Rectal smooth muscle tissue (tissue), 1 donor: ENCODE measurements at regions not wholly inside any gene's neighbourhood (a gene's known extent, or its start where the extent isn't known, plus 50 kb on each side); places are given as distances from the start of the nearest gene placed in this dataset.

Source experiments
- H3K27ac ChIP-seq: one replicate; pipeline ENCODE4 v1.7.0; 2013; ENCODE audit warnings: low read depth, low read length, inconsistent platforms
- H3K27me3 ChIP-seq: one replicate; pipeline ENCODE4 v1.7.0; 2013; ENCODE audit warnings: low read length; ENCODE audit not compliant: control insufficient read depth, insufficient read depth
- H3K36me3 ChIP-seq: one replicate; pipeline ENCODE4 v1.7.0; 2013; ENCODE audit warnings: low read length; ENCODE audit not compliant: control insufficient read depth, insufficient read depth
- H3K4me1 ChIP-seq: one replicate; pipeline ENCODE4 v1.7.0; 2013; ENCODE audit warnings: low read length; ENCODE audit not compliant: control insufficient read depth, insufficient read depth
- H3K4me3 ChIP-seq: one replicate; pipeline ENCODE4 v1.7.0; 2013; ENCODE audit warnings: low read length
- H3K9ac ChIP-seq: one replicate; pipeline ENCODE4 v1.7.0; 2013; ENCODE audit warnings: low read length

- no peak overlapping the region for H3K9ac ChIP-seq
- no peak overlapping the region for H3K27ac ChIP-seq
- H3K36me3 ChIP-seq: no peaks in the 10 kb centered on the region
- H3K4me3 ChIP-seq: no peak overlapping the region
- no peaks in the 10 kb centered on the region for H3K27me3 ChIP-seq
- no peaks in the 10 kb centered on the region for H3K4me1 ChIP-seq
Measured at GRCh38 chr5:29561564-29561963, 1631.9 kb upstream of the CDH6 start.

DNA sequence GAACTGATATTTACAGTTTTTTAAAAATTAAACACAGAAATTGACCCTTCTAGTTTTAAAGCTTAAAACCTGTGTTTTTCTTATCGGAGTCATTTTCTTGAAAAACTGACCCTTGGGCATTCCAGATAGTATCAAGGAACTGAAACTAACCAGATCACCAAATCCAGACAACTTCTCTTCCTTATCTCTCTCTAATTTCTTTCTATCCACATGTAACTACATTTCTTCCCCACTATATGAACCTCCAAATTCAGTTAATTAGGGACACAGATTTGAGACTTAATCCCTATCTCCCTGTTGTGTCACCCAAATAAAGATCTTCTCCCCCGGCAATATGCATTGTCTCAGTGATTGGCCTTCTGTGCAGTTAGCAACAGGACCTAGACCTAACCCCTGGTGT is 1643.0 kb upstream of the CDH6 start:
- no peak overlapping the region for H3K27ac ChIP-seq
- H3K36me3 ChIP-seq: no peaks in the 10 kb centered on the region
- H3K9ac ChIP-seq: no peak overlapping the region
- H3K27me3 ChIP-seq: no peaks in the 10 kb centered on the region
- H3K4me1 ChIP-seq: no peaks in the 10 kb centered on the region
- no peak overlapping the region for H3K4me3 ChIP-seq

DNA sequence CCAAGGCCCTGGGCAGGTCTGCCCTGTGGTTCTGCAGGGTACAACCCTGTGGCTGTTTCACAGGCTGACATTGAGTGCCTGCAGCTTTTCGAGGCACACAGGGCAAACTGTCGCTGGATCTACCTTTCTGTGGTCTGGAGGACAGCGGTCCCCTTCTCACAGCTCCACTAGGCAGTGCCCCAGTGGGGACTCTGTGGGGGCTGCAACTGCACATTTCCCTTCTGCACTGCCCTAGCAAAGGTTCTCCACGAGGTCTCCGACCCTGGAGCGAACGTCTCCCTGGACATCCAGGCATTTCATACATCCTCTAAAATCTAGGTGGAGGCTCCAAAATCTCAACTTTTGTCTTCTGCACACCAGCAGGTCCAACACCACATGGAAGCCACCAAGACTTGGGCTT is 1645.2 kb upstream of the CDH6 start:
- no peaks in the 10 kb centered on the region for H3K27me3 ChIP-seq
- H3K27ac ChIP-seq: no peak overlapping the region
- no peak overlapping the region for H3K9ac ChIP-seq
- no peaks in the 10 kb centered on the region for H3K4me1 ChIP-seq
- no peaks in the 10 kb centered on the region for H3K36me3 ChIP-seq
- no peak overlapping the region for H3K4me3 ChIP-seq

DNA sequence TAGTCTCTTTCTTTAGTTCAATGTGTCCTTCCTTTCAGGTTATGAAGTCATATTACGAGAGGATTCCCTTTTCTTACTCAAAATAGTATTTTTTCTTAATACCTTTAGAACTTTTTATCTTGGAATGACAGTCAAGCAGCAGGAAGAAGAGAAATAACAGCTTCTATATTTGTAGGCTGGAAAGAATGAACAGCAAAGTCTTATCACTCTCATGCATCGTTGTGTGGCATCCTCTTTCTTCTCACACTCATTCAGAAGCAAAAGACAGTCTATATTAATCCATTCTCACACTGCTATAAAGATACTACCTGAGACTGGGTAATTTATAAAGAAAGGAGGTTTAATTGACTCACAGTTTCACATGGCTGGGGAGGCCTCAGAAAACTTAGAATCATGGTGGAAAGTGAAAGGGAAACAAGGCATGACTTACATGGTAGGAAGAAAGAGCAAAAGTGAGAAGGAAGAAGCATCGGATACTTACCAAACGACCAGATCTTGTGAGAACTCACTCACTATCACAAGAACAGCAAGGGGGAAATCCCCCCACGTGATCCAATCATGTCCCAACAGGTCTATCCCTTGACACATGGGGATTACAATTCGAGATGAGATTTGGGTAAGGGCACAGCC is 1646.1 kb upstream of the CDH6 start:
- H3K36me3 ChIP-seq: no peaks in the 10 kb centered on the region
- H3K27me3 ChIP-seq: no peaks in the 10 kb centered on the region
- H3K4me3 ChIP-seq: no peak overlapping the region
- no peaks in the 10 kb centered on the region for H3K4me1 ChIP-seq
- no peak overlapping the region for H3K27ac ChIP-seq
- H3K9ac ChIP-seq: no peak overlapping the region

GRCh38 chr5:29543501-29543900 is 1650.0 kb upstream of the CDH6 start:
- no peaks in the 10 kb centered on the region for H3K4me1 ChIP-seq

GRCh38 chr5:29524227-29524626 is 1669.3 kb upstream of the CDH6 start:
- H3K27ac ChIP-seq: no peak overlapping the region
- no peaks in the 10 kb centered on the region for H3K36me3 ChIP-seq
- no peaks in the 10 kb centered on the region for H3K27me3 ChIP-seq
- no peak overlapping the region for H3K4me3 ChIP-seq
- no peak overlapping the region for H3K9ac ChIP-seq
- no peaks in the 10 kb centered on the region for H3K4me1 ChIP-seq

More at GRCh38 chr5:29543501-29543900, 1650.0 kb upstream of the CDH6 start:
- Histone ChIP-seq H3K36me3 (no peaks in the 10 kb centered on the region), H3K27me3 (no peaks in the 10 kb centered on the region), H3K4me3 (no peak overlapping the region), H3K9ac (no peak overlapping the region), H3K27ac (no peak overlapping the region)

DNA sequence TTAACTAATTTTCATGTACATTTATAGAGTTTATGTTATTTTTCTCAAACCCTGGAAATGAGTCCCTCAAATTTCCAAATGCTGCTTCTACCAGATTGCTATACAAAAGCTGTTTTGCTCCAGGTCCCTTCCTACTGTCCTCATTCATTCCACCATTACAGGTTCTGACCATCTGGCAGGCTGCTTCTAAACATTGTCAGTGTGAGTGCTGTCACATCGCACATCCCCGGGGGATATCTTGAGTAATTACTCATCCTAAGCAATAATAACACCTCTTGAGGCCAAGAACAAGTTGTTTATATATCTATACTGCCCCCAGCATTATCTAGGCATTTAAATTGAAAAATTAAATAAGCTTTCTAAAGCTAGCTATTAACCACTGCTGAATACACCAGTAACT is 1675.3 kb upstream of the CDH6 start:
- Histone ChIP-seq H3K27me3 (no peaks in the 10 kb centered on the region), H3K4me1 (no peaks in the 10 kb centered on the region), H3K36me3 (no peaks in the 10 kb centered on the region), H3K4me3 (no peak overlapping the region), H3K27ac (no peak overlapping the region), H3K9ac (no peak overlapping the region)

GRCh38 chr5:29516224-29516623 is 1677.3 kb upstream of the CDH6 start:
- Histone ChIP-seq H3K27me3 (no peaks in the 10 kb centered on the region), H3K4me1 (no peaks in the 10 kb centered on the region), H3K9ac (no peak overlapping the region), H3K4me3 (no peak overlapping the region), H3K36me3 (no peaks in the 10 kb centered on the region), H3K27ac (no peak overlapping the region)

GRCh38 chr5:29508131-29508530 is 1685.4 kb upstream of the CDH6 start:
- H3K9ac ChIP-seq: no peak overlapping the region
- no peak overlapping the region for H3K4me3 ChIP-seq
- H3K27ac ChIP-seq: no peak overlapping the region
- H3K36me3 ChIP-seq: no peaks in the 10 kb centered on the region
- no peaks in the 10 kb centered on the region for H3K27me3 ChIP-seq
- no peaks in the 10 kb centered on the region for H3K4me1 ChIP-seq

GRCh38 chr5:29504411-29504810 is 1689.1 kb upstream of the CDH6 start:
- no peak overlapping the region for H3K9ac ChIP-seq
- H3K4me3 ChIP-seq: no peak overlapping the region
- H3K27ac ChIP-seq: no peak overlapping the region
- no peaks in the 10 kb centered on the region for H3K36me3 ChIP-seq
- H3K4me1 ChIP-seq: no peaks in the 10 kb centered on the region
- H3K27me3 ChIP-seq: no peaks in the 10 kb centered on the region

- H3K36me3 ChIP-seq: no peaks in the 10 kb centered on the region
- H3K27ac ChIP-seq: no peak overlapping the region
- H3K27me3 ChIP-seq: no peaks in the 10 kb centered on the region
- H3K4me3 ChIP-seq: no peak overlapping the region
- no peak overlapping the region for H3K9ac ChIP-seq
- H3K4me1 ChIP-seq: no peaks in the 10 kb centered on the region
Measured at GRCh38 chr5:29498860-29499259, 1694.6 kb upstream of the CDH6 start.

- H3K36me3 ChIP-seq: no peaks in the 10 kb centered on the region
- no peak overlapping the region for H3K4me3 ChIP-seq
- H3K4me1 ChIP-seq: no peaks in the 10 kb centered on the region
- H3K27ac ChIP-seq: no peak overlapping the region
- no peak overlapping the region for H3K9ac ChIP-seq
- H3K27me3 ChIP-seq: no peaks in the 10 kb centered on the region
Measured at GRCh38 chr5:29498412-29498811, 1695.1 kb upstream of the CDH6 start.

DNA sequence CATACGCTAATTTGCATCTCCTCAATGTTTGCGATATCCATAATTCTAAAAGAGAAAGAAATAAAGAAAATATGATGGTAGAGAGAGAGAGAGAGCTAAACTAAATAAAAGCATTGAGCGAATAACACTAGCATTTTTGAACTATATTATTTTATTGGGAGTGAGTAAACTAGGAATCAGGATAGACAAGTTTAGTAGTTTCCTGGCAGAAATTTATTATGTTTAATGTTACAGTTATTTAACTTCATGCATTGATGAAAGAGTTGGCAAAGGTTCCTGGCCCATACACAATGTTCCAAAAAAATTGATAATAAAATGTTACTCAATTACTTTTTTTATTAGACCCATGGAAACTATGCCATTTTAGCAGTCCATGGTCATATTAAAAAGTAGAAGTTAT is 1708.2 kb upstream of the CDH6 start:
- Histone ChIP-seq H3K9ac (no peak overlapping the region), H3K27me3 (no peaks in the 10 kb centered on the region), H3K27ac (no peak overlapping the region), H3K4me3 (no peak overlapping the region), H3K4me1 (no peaks in the 10 kb centered on the region), H3K36me3 (no peaks in the 10 kb centered on the region)
